A549 (cell line): ENCODE measurements at regions not wholly inside any gene's neighbourhood (a gene's known extent, or its start where the extent isn't known, plus 50 kb on each side); places are given as distances from the start of the nearest gene placed in this dataset.

Source experiments
- BHLHE40 ChIP-seq: IDR thresholded peaks from 2 replicates; pipeline ENCODE4 v1.6.1; 2012; ENCODE audit warnings: low read depth, low read length, inconsistent platforms
- FOSL2 ChIP-seq, 2 experiments: fragments of 450-650 bp in 1 of 2; fragments of >200 bp in 1 of 2; sonication (Bioruptor Twin) in 1 of 2; formaldehyde crosslinking; IDR thresholded peaks; 2 replicates each; pipeline versions ENCODE4 v1.5.0 to v1.6.1; 2016 to 2020; ENCODE audit warnings: mild to moderate bottlenecking in 1 of 2, moderate library complexity in 1 of 2
- MAFK ChIP-seq: fragments of 450-650 bp; IDR thresholded peaks from 2 replicates; pipeline ENCODE4 v1.6.1; 2014; ENCODE audit not compliant: partially characterized antibody
- MAZ ChIP-seq: fragments of 150-350 bp; IDR thresholded peaks from 2 replicates; pipeline ENCODE4 v1.6.1; 2014; ENCODE audit warnings: antibody characterized with exemption, low read depth, low read length, borderline replicate concordance
- NR3C1 ChIP-seq: fragments of >200 bp; sonication (Bioruptor Twin); formaldehyde crosslinking; IDR thresholded peaks from 3 replicates; pipeline ENCODE4 v1.6.1; 2017
- POLR2A ChIP-seq: IDR thresholded peaks from 2 replicates; pipeline ENCODE4 v1.6.1; 2012; ENCODE audit warnings: mild to moderate bottlenecking, low read length
- RARB ChIP-seq: fragments of 250-450 bp; sonication (Bioruptor Pico); IDR thresholded peaks from 2 replicates; pipeline ENCODE4 v1.8.0; 2021; ENCODE audit warnings: mild to moderate bottlenecking, moderate library complexity
- RNF2 ChIP-seq: fragments of 200-600 bp; sonication (generic); IDR thresholded peaks from 2 replicates; pipeline ENCODE4 v1.6.1; 2016; ENCODE audit warnings: low read depth, mild to moderate bottlenecking, antibody characterized with exemption, moderate library complexity, borderline replicate concordance
- USF2 ChIP-seq: fragments of 450-650 bp; IDR thresholded peaks from 2 replicates; pipeline ENCODE4 v1.6.1; 2014; ENCODE audit warnings: antibody characterized with exemption
- TF ChIP-seq, protein P1 (sequence below): fragments of >200 bp; sonication (Bioruptor Twin); formaldehyde crosslinking; IDR thresholded peaks from 3 replicates; pipeline ENCODE4 v1.5.1; 2016

DNA sequence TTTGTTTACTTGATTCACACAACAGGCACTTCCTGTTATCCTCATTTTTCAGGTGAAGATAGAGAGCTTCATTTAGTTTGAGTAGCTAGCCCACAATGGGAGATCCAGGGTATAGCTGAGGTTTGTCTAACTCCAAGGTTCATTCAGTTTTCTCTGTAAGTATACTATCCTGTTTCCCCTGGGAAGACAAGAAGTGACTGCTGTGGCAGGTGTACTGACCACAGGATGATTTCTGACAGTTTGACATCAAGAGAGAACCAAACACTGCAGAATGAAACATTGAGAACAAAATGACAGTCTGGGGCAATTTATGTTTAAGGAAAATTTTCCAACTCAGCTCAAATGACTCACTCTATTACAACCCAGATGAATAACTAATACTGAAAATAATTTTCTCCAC lies 958.0 kb downstream of the STPG2 start:
- TF ChIP-seq, protein P1, sequence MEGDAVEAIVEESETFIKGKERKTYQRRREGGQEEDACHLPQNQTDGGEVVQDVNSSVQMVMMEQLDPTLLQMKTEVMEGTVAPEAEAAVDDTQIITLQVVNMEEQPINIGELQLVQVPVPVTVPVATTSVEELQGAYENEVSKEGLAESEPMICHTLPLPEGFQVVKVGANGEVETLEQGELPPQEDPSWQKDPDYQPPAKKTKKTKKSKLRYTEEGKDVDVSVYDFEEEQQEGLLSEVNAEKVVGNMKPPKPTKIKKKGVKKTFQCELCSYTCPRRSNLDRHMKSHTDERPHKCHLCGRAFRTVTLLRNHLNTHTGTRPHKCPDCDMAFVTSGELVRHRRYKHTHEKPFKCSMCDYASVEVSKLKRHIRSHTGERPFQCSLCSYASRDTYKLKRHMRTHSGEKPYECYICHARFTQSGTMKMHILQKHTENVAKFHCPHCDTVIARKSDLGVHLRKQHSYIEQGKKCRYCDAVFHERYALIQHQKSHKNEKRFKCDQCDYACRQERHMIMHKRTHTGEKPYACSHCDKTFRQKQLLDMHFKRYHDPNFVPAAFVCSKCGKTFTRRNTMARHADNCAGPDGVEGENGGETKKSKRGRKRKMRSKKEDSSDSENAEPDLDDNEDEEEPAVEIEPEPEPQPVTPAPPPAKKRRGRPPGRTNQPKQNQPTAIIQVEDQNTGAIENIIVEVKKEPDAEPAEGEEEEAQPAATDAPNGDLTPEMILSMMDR, result no peak
- TF ChIP-seq FOSL2 (IDR thresholded peaks at IDR 0.05) (no peak), FOSL2 (CRISPR knock-in tag; IDR thresholded peaks at IDR 0.05) (no peak), POLR2A (no peak), NR3C1 (no peak), MAZ (no peak), USF2 (no peak), RNF2 (no peak), RARB (no peak), BHLHE40 (no peak), MAFK (no peak)
